OCI-LY3 (cell line): ENCODE measurements at regions not wholly inside any gene's neighbourhood (a gene's known extent, or its start where the extent isn't known, plus 50 kb on each side); places are given as distances from the start of the nearest gene placed in this dataset.

ENCODE experiments used
- H2AFZ ChIP-seq: fragments of 200-600, 300-600 bp; shearing (Covaris generic); 2 replicates; pipeline ENCODE4 v1.6.0; 2014; ENCODE audit warnings: antibody characterized with exemption, low read depth, low read length
- H3K27ac ChIP-seq: fragments of 200-600, 300-600 bp; sonication (generic); 2 replicates; pipeline ENCODE4 v1.5.1; 2014; ENCODE audit warnings: mild to moderate bottlenecking, low read length, moderate library complexity, mixed read lengths
- H3K27me3 ChIP-seq: fragments of 200-600, 300-600 bp; sonication (generic); 2 replicates; pipeline ENCODE4 v1.6.1; 2014; ENCODE audit warnings: low read depth, low read length, mixed read lengths
- H3K36me3 ChIP-seq: fragments of 200-600, 300-600 bp; sonication (generic); replicated peaks from 2 replicates; pipeline ENCODE3; 2014; ENCODE audit warnings: low read depth, low read length, mixed read lengths
- H3K4me1 ChIP-seq: fragments of 300-600, 200-600 bp; sonication (generic); 2 replicates; pipeline ENCODE4 v1.6.1; 2014; ENCODE audit warnings: low read length, mixed read lengths
- H3K4me2 ChIP-seq: fragments of 200-600, 300-600 bp; sonication (generic); 2 replicates; pipeline ENCODE4 v1.6.1; 2014; ENCODE audit warnings: low read length, mixed read lengths
- H3K4me3 ChIP-seq: fragments of 300-600, 200-600 bp; sonication (generic); 2 replicates; pipeline ENCODE4 v1.5.1; 2014; ENCODE audit warnings: antibody characterized with exemption, mild to moderate bottlenecking, low read length, moderate library complexity
- H3K79me2 ChIP-seq: fragments of 300-600, 200-600 bp; shearing (Covaris generic); 2 replicates; pipeline ENCODE4 v1.6.1; 2014; ENCODE audit warnings: mild to moderate bottlenecking, low read length, mixed read lengths
- H3K9ac ChIP-seq: fragments of 300-600, 200-600 bp; shearing (Covaris generic); 2 replicates; pipeline ENCODE4 v1.6.0; 2014; ENCODE audit warnings: mild to moderate bottlenecking, low read length, moderate library complexity
- H3K9me3 ChIP-seq: fragments of 200-600, 300-600 bp; shearing (Covaris generic); 2 replicates; pipeline ENCODE4 v1.6.1; 2014; ENCODE audit warnings: low read length, mixed read lengths; ENCODE audit not compliant: insufficient read depth
- H4K20me1 ChIP-seq: fragments of 200-600, 300-600 bp; sonication (generic); 2 replicates; pipeline ENCODE4 v1.6.1; 2016; ENCODE audit warnings: low read length, mixed read lengths; ENCODE audit not compliant: insufficient read depth
- EZH2phosphoT487 ChIP-seq: fragments of 200-600 bp; shearing (Covaris generic); IDR thresholded peaks from 2 replicates; pipeline ENCODE4 v1.6.1; 2018; ENCODE audit warnings: antibody characterized with exemption, mixed run types, low read depth
- TF ChIP-seq, protein P1 (sequence below): fragments of 200-600, 300-600 bp; sonication (generic); IDR thresholded peaks from 2 replicates; pipeline ENCODE4 v1.5.1; 2014; ENCODE audit warnings: antibody characterized with exemption, low read length, low read depth

GRCh38 chr6:40764726-40765125, 177.6 kb upstream of the LRFN2 start:
- H3K27me3 ChIP-seq = no peaks in the 10 kb centered on the region
- no peak overlapping the region for H2AFZ ChIP-seq
- no peak overlapping the region for H3K9ac ChIP-seq
- H3K4me1 ChIP-seq = peaks cover 17% of the 10 kb centered on the region
- H3K4me3 ChIP-seq = no peak overlapping the region
- no peaks in the 10 kb centered on the region for H3K9me3 ChIP-seq
- no peaks in the 10 kb centered on the region for H3K79me2 ChIP-seq
- no peaks in the 10 kb centered on the region for H4K20me1 ChIP-seq
- H3K4me2 ChIP-seq = no peak overlapping the region
- TF ChIP-seq, protein P1, sequence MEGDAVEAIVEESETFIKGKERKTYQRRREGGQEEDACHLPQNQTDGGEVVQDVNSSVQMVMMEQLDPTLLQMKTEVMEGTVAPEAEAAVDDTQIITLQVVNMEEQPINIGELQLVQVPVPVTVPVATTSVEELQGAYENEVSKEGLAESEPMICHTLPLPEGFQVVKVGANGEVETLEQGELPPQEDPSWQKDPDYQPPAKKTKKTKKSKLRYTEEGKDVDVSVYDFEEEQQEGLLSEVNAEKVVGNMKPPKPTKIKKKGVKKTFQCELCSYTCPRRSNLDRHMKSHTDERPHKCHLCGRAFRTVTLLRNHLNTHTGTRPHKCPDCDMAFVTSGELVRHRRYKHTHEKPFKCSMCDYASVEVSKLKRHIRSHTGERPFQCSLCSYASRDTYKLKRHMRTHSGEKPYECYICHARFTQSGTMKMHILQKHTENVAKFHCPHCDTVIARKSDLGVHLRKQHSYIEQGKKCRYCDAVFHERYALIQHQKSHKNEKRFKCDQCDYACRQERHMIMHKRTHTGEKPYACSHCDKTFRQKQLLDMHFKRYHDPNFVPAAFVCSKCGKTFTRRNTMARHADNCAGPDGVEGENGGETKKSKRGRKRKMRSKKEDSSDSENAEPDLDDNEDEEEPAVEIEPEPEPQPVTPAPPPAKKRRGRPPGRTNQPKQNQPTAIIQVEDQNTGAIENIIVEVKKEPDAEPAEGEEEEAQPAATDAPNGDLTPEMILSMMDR = no peak
- no peak for TF ChIP-seq EZH2phosphoT487
- H3K27ac ChIP-seq = no peak overlapping the region
- no peaks in the 10 kb centered on the region for H3K36me3 ChIP-seq

DNA sequence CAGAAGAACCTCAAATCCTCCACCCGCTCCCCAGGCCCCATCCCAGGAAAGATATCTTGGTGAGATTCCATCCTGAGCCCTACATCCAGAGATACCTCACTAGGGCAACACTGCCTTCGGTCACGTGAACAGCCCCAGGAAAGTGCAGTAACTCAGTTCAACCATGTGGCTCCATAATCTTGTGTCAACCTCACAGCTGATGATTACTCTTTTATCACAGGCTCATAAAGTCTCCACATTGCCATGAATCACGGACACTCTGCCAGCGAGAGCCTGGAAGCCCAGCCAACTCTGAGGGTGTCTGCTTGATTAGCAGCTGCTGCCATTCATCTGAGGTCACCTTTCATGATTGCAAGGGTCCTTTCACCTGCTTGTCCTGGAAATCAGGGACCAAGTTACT, 175.8 kb upstream of the LRFN2 start:
- Histone ChIP-seq H3K27ac (no peak overlapping the region), H3K9me3 (no peaks in the 10 kb centered on the region), H3K36me3 (no peaks in the 10 kb centered on the region), H2AFZ (no peak overlapping the region), H3K27me3 (no peaks in the 10 kb centered on the region), H3K4me3 (no peak overlapping the region), H3K79me2 (no peaks in the 10 kb centered on the region), H3K9ac (no peak overlapping the region), H3K4me1 (peaks cover 18% of the 10 kb centered on the region), H3K4me2 (no peak overlapping the region), H4K20me1 (no peaks in the 10 kb centered on the region)
- TF ChIP-seq, protein P1 = no peak
- TF ChIP-seq EZH2phosphoT487 = no peak

- H4K20me1 ChIP-seq = no peaks in the 10 kb centered on the region
- peak overlapping the region; percentile 38 for H3K4me2 ChIP-seq
- 0 out of 2 replicates have a peak, but pooled peaks cover 3% of the 10 kb centered on the region for H3K27me3 ChIP-seq
- H3K4me3 ChIP-seq = no peak overlapping the region
- H3K9me3 ChIP-seq = no peaks in the 10 kb centered on the region
- H2AFZ ChIP-seq = peak overlapping the region; percentile 14; the same call in 1 of the 2 replicates
- H3K79me2 ChIP-seq = no peaks in the 10 kb centered on the region
- peaks cover 39% of the 10 kb centered on the region for H3K4me1 ChIP-seq
- H3K27ac ChIP-seq = no peak overlapping the region
- H3K36me3 ChIP-seq = no peaks in the 10 kb centered on the region
- TF ChIP-seq, protein P1 = no peak
- TF ChIP-seq EZH2phosphoT487 = no peak
- H3K9ac ChIP-seq = no peak overlapping the region
Observed at GRCh38 chr6:40760887-40761286, 173.7 kb upstream of the LRFN2 start.

- no peaks in the 10 kb centered on the region for H3K79me2 ChIP-seq
- no peak overlapping the region for H3K9ac ChIP-seq
- H4K20me1 ChIP-seq = no peaks in the 10 kb centered on the region
- H3K9me3 ChIP-seq = no peaks in the 10 kb centered on the region
- H3K4me3 ChIP-seq = no peak overlapping the region
- H3K4me2 ChIP-seq = no peak overlapping the region
- H3K4me1 ChIP-seq = peaks cover 49% of the 10 kb centered on the region
- H3K36me3 ChIP-seq = no peaks in the 10 kb centered on the region
- TF ChIP-seq, protein P1 = no peak
- no peak for TF ChIP-seq EZH2phosphoT487
- 0 out of 2 replicates have a peak, but pooled peaks cover 3% of the 10 kb centered on the region for H3K27me3 ChIP-seq
- H3K27ac ChIP-seq = no peak overlapping the region
- no peak overlapping the region for H2AFZ ChIP-seq
Observed at GRCh38 chr6:40759838-40760237, 172.7 kb upstream of the LRFN2 start.
